ENCODE measurements at regions not wholly inside any gene's neighbourhood (a gene's known extent, or its start where the extent isn't known, plus 50 kb on each side); places are given as distances from the start of the nearest gene placed in this dataset.

GRCh38 chr1:103230061-103230460 lies 121.7 kb upstream of the COL11A1 start:
- TF ChIP-seq CTCF (conservative IDR thresholded peaks at IDR 0.05): no peak
- no peaks in the 10 kb centered on the region for H3K27me3 Mint-ChIP-seq
- no peaks in the 10 kb centered on the region for H3K4me1 Mint-ChIP-seq (ENCODE audit: unreplicated experiment)
- H3K4me3 Mint-ChIP-seq: no peak overlapping the region
- H3K9me3 Mint-ChIP-seq: no peaks in the 10 kb centered on the region
- no peak for DNase-seq (ENCODE audit: extremely low spot score, unreplicated experiment)
- H3K36me3 Mint-ChIP-seq: no peaks in the 10 kb centered on the region
- H3K27ac Mint-ChIP-seq: no peak overlapping the region

DNA sequence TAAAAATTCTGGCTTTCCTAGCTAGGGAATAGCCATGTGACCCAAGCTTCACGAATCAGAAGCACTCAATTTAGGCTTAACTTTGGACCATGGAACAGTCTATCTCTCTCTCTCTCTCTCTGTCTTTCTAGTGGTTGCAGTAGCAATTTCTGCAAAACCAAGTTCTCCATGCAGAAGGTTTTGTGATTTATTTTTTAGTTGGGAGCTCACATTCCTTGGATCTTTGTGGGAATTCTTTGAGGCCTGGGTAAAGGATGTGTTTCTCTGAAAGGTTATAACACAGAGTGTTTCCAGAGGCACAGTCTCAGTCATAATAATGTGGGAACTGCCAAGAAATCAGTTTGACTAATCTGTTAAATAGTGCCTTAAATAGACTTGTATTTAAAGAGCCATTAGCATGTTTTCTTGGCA lies 112.3 kb upstream of the COL11A1 start:
- Mint-ChIP-seq H3K27me3 (no peaks in the 10 kb centered on the region), H3K27ac (no peak overlapping the region), H3K36me3 (no peaks in the 10 kb centered on the region), H3K4me3 (no peak overlapping the region), H3K9me3 (no peaks in the 10 kb centered on the region), H3K4me1 (ENCODE audit: unreplicated experiment) (peaks cover 4% of the 10 kb centered on the region)
- DNase-seq (ENCODE audit: extremely low spot score, unreplicated experiment): no peak
- TF ChIP-seq CTCF (conservative IDR thresholded peaks at IDR 0.05): no peak

- no peak for DNase-seq (ENCODE audit: extremely low spot score, unreplicated experiment)
- Mint-ChIP-seq H3K27ac (no peak overlapping the region), H3K36me3 (no peaks in the 10 kb centered on the region)
These were observed 110.5 kb upstream of the COL11A1 start for GRCh38 chr1:103218821-103219220.

DNA sequence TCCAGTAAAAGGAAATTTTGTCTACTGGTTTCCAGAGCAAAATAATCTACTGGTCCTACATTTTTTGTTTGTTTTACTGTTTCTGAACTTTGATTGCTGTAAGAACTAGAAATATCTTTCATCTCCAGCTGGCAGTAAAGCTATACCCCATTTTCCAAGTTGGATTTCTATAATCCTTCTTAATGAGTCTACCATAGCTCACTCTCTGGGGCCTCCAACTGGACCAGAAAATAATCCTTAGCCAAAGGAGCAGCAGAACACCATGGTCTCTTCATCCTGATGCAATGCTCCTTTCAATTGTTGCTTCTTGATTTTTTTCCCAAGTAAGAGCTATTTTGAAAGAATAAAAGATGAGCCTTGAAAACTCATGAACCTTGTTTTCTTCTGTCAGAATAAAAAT lies 110.0 kb upstream of the COL11A1 start:
- DNase-seq (ENCODE audit: extremely low spot score, unreplicated experiment): no peak
- Mint-ChIP-seq H3K4me1 (ENCODE audit: unreplicated experiment) (peaks cover 4% of the 10 kb centered on the region), H3K27ac (no peak overlapping the region), H3K4me3 (no peak overlapping the region), H3K27me3 (no peaks in the 10 kb centered on the region), H3K36me3 (no peaks in the 10 kb centered on the region), H3K9me3 (no peaks in the 10 kb centered on the region)
- no peak for TF ChIP-seq CTCF (conservative IDR thresholded peaks at IDR 0.05)

More at GRCh38 chr1:103218821-103219220, 110.5 kb upstream of the COL11A1 start:
- H3K27me3 Mint-ChIP-seq: no peaks in the 10 kb centered on the region
- H3K4me3 Mint-ChIP-seq: no peak overlapping the region
- TF ChIP-seq CTCF (conservative IDR thresholded peaks at IDR 0.05): no peak
- H3K9me3 Mint-ChIP-seq: no peaks in the 10 kb centered on the region
- peaks cover 4% of the 10 kb centered on the region for H3K4me1 Mint-ChIP-seq (ENCODE audit: unreplicated experiment)

DNA sequence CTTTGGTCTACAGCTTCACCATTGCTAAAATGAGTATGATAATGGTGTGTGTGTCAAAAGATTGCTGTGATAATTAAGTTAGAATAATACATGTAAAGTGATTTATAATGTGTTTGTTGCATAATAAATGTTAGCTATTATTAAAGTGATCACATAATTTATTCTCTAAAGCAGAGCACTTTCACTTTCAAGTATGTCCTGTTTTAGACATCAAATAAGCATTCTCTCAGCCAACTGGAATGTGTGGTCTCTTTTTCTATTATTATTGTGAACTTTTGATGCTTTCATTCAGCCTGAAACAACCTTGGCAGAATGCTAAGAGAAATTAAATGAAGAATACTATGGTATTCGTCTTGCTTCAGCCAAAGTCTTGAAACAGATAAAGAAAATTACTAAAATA lies 102.8 kb upstream of the COL11A1 start:
- DNase-seq (ENCODE audit: extremely low spot score, unreplicated experiment): no peak
- no peak overlapping the region for H3K27ac Mint-ChIP-seq

More for the DNA sequence above, 102.8 kb upstream of the COL11A1 start:
- TF ChIP-seq CTCF (conservative IDR thresholded peaks at IDR 0.05): no peak
- Mint-ChIP-seq H3K27me3 (no peaks in the 10 kb centered on the region), H3K9me3 (no peaks in the 10 kb centered on the region), H3K36me3 (no peaks in the 10 kb centered on the region), H3K4me3 (no peak overlapping the region), H3K4me1 (ENCODE audit: unreplicated experiment) (no peaks in the 10 kb centered on the region)
